GM23338 (cell line): ENCODE measurements at regions not wholly inside any gene's neighbourhood (a gene's known extent, or its start where the extent isn't known, plus 50 kb on each side); places are given as distances from the start of the nearest gene placed in this dataset.

Experiments
- CREB1 ChIP-seq: fragments of 250-450 bp; sonication (Bioruptor Pico); IDR thresholded peaks from 2 replicates; pipeline ENCODE4 v1.5.0; 2020; ENCODE audit warnings: low read depth, mild to moderate bottlenecking, moderate library complexity
- CTCF ChIP-seq, 2 experiments: fragments of 200-600 bp in 1 of 2; sonication (generic) in 1 of 2; conservative IDR thresholded peaks; 2 replicates each; pipeline versions ENCODE4 v1.5.1 to v1.6.1; 2016 to 2017; ENCODE audit warnings: antibody characterized with exemption in 2 of 2, low read depth in 2 of 2, mild to moderate bottlenecking in 2 of 2, moderate library complexity in 1 of 2
- EZH2 ChIP-seq: fragments of 200-600 bp; sonication (generic); IDR thresholded peaks from one replicate; pipeline ENCODE4 v1.8.0; 2017; ENCODE audit warnings: antibody characterized with exemption, mild to moderate bottlenecking, low read depth; ENCODE audit not compliant: unreplicated experiment
- EZH2phosphoT487 ChIP-seq: fragments of 200-600 bp; sonication (generic); IDR thresholded peaks from one replicate; pipeline ENCODE4 v1.8.1; 2018; ENCODE audit warnings: antibody characterized with exemption; ENCODE audit not compliant: unreplicated experiment
- JUNB ChIP-seq: IDR thresholded peaks from one replicate; pipeline ENCODE4 v1.6.1; 2016; ENCODE audit warnings: antibody characterized with exemption; ENCODE audit not compliant: unreplicated experiment
- POLR2AphosphoS5 ChIP-seq: IDR thresholded peaks from 2 replicates; pipeline ENCODE4 v1.6.1; 2016; ENCODE audit warnings: antibody characterized with exemption, low read depth
- REST ChIP-seq: IDR thresholded peaks from one replicate; pipeline ENCODE4 v1.6.1; 2018; ENCODE audit warnings: antibody characterized with exemption; ENCODE audit not compliant: unreplicated experiment
- STAT1 ChIP-seq: IDR thresholded peaks from one replicate; pipeline ENCODE4 v1.6.1; 2016; ENCODE audit warnings: antibody characterized with exemption; ENCODE audit not compliant: unreplicated experiment
- ZNF114 ChIP-seq: fragments of 250-450 bp; sonication (Bioruptor Pico); IDR thresholded peaks from 2 replicates; pipeline ENCODE4 v1.5.0; 2020; ENCODE audit warnings: mild to moderate bottlenecking, moderate library complexity
- ZNF331 ChIP-seq: fragments of 250-450 bp; sonication (Bioruptor Pico); IDR thresholded peaks from 2 replicates; pipeline ENCODE4 v1.5.0; 2020; ENCODE audit warnings: low read depth, mild to moderate bottlenecking, moderate library complexity
- ZNF462 ChIP-seq: fragments of 250-450 bp; sonication (Bioruptor Pico); IDR thresholded peaks from 2 replicates; pipeline ENCODE4 v1.5.0; 2020; ENCODE audit warnings: mild to moderate bottlenecking, moderate library complexity

- TF ChIP-seq CTCF (conservative IDR thresholded peaks at IDR 0.05; ENCODE audit: low read depth in 2 of 2) = no peak
- no peak for TF ChIP-seq JUNB
- TF ChIP-seq EZH2 = no peak
- TF ChIP-seq EZH2phosphoT487 = no peak
- TF ChIP-seq REST = no peak
- no peak for TF ChIP-seq POLR2AphosphoS5
- no peak for TF ChIP-seq CREB1 (CRISPR knock-in tag)
- TF ChIP-seq ZNF114 (CRISPR knock-in tag) = no peak
- no peak for TF ChIP-seq ZNF462 (CRISPR knock-in tag)
- TF ChIP-seq STAT1 = no peak
- TF ChIP-seq ZNF331 = no peak
These were observed 141.6 kb upstream of the LINGO1 start for GRCh38 chr15:77774350-77774749.
